GM23338 (cell line): ENCODE measurements at regions not wholly inside any gene's neighbourhood (a gene's known extent, or its start where the extent isn't known, plus 50 kb on each side); places are given as distances from the start of the nearest gene placed in this dataset.
A peak's percentile ranks its signal among the peaks of the same experiment; 100 is the strongest.

Source experiments
- ATAC-seq: fragments of 200-7000 bp; cut with Tn5 transposase; 3 replicates; pipeline ENCODE4 v1.9.1; 2020
- DNase-seq: peaks from one replicate; pipeline ENCODE4 v3.0.0-alpha.2; 2015; ENCODE audit warnings: low spot score
- H2AFZ ChIP-seq: fragments of 200-600 bp; sonication (generic); 2 replicates; pipeline ENCODE4 v1.8.0; 2016; ENCODE audit warnings: antibody characterized with exemption, mild to moderate bottlenecking, moderate library complexity
- H3F3A ChIP-seq: fragments of 200-600 bp; sonication (generic); replicated peaks from 2 replicates; pipeline ENCODE4 v1.8.0; 2017; ENCODE audit warnings: antibody characterized with exemption, mixed run types, low read depth
- H3K27ac ChIP-seq: fragments of 200-600 bp; sonication (generic); 2 replicates; pipeline ENCODE4 v1.6.1; 2016; ENCODE audit warnings: low read depth
- H3K27me3 ChIP-seq: fragments of 200-600 bp; sonication (generic); 2 replicates; pipeline ENCODE4 v1.8.0; 2016; ENCODE audit warnings: mild to moderate bottlenecking, mixed run types, moderate library complexity; ENCODE audit not compliant: insufficient read depth
- H3K36me3 ChIP-seq: fragments of 200-600 bp; sonication (generic); 2 replicates; pipeline ENCODE4 v1.8.0; 2016; ENCODE audit warnings: mild to moderate bottlenecking; ENCODE audit not compliant: insufficient read depth
- H3K4me1 ChIP-seq: fragments of 200-600 bp; sonication (generic); 2 replicates; pipeline ENCODE4 v1.8.0; 2016; ENCODE audit warnings: mild to moderate bottlenecking, moderate library complexity; ENCODE audit not compliant: insufficient read depth
- H3K4me2 ChIP-seq: fragments of 200-600 bp; sonication (generic); 2 replicates; pipeline ENCODE4 v1.7.1; 2017; ENCODE audit warnings: mixed run types
- H3K4me3 ChIP-seq: fragments of 200-600 bp; sonication (generic); 2 replicates; pipeline ENCODE4 v1.6.1; 2016; ENCODE audit warnings: mixed run types
- H3K79me2 ChIP-seq: fragments of 200-600 bp; sonication (generic); replicated peaks from 2 replicates; pipeline ENCODE4 v1.8.0; 2017; ENCODE audit warnings: mild to moderate bottlenecking; ENCODE audit not compliant: insufficient read depth
- H3K9me2 ChIP-seq: fragments of 200-600 bp; sonication (generic); 2 replicates; pipeline ENCODE4 v1.8.0; 2017; ENCODE audit not compliant: insufficient read depth
- H4K20me1 ChIP-seq: fragments of 200-600 bp; sonication (generic); replicated peaks from 2 replicates; pipeline ENCODE4 v1.8.0; 2017; ENCODE audit warnings: mild to moderate bottlenecking; ENCODE audit not compliant: insufficient read depth
- H3K27ac Mint-ChIP-seq: 2 replicates; pipeline ENCODE4 v1.8.0; 2020; ENCODE audit warnings: inconsistent platforms, mild to moderate bottlenecking, moderate library complexity, mixed read lengths
- H3K27me3 Mint-ChIP-seq: 3 replicates; pipeline ENCODE4 v1.8.0; 2022; ENCODE audit warnings: low read depth, mild to moderate bottlenecking, moderate library complexity, mixed read lengths, inconsistent platforms; ENCODE audit not compliant: insufficient read depth, poor library complexity
- H3K36me3 Mint-ChIP-seq: 3 replicates; pipeline ENCODE4 v1.8.0; 2021; ENCODE audit warnings: low read depth, mild to moderate bottlenecking, inconsistent platforms, moderate library complexity, mixed read lengths
- H3K4me1 Mint-ChIP-seq: 3 replicates; pipeline ENCODE4 v1.8.0; 2020; ENCODE audit warnings: mild to moderate bottlenecking, inconsistent platforms, mixed read lengths
- H3K4me3 Mint-ChIP-seq: 3 replicates; pipeline ENCODE4 v1.8.0; 2021; ENCODE audit warnings: moderate library complexity, mild to moderate bottlenecking, inconsistent platforms, mixed read lengths
- H3K9me3 Mint-ChIP-seq: 3 replicates; pipeline ENCODE4 v1.8.0; 2020; ENCODE audit warnings: moderate library complexity, mild to moderate bottlenecking, inconsistent platforms, mixed read lengths
- CREB1 ChIP-seq: fragments of 250-450 bp; sonication (Bioruptor Pico); IDR thresholded peaks from 2 replicates; pipeline ENCODE4 v1.5.0; 2020; ENCODE audit warnings: low read depth, mild to moderate bottlenecking, moderate library complexity
- CTCF ChIP-seq, 2 experiments: fragments of 200-600 bp in 1 of 2; sonication (generic) in 1 of 2; conservative IDR thresholded peaks; 2 replicates each; pipeline versions ENCODE4 v1.5.1 to v1.6.1; 2016 to 2017; ENCODE audit warnings: antibody characterized with exemption in 2 of 2, low read depth in 2 of 2, mild to moderate bottlenecking in 2 of 2, moderate library complexity in 1 of 2
- ETS1 ChIP-seq: IDR thresholded peaks from 2 replicates; pipeline ENCODE4 v1.6.1; 2016; ENCODE audit warnings: antibody characterized with exemption
- EZH2 ChIP-seq: fragments of 200-600 bp; sonication (generic); IDR thresholded peaks from one replicate; pipeline ENCODE4 v1.8.0; 2017; ENCODE audit warnings: antibody characterized with exemption, mild to moderate bottlenecking, low read depth; ENCODE audit not compliant: unreplicated experiment
- EZH2phosphoT487 ChIP-seq: fragments of 200-600 bp; sonication (generic); IDR thresholded peaks from one replicate; pipeline ENCODE4 v1.8.1; 2018; ENCODE audit warnings: antibody characterized with exemption; ENCODE audit not compliant: unreplicated experiment
- JUNB ChIP-seq: IDR thresholded peaks from one replicate; pipeline ENCODE4 v1.6.1; 2016; ENCODE audit warnings: antibody characterized with exemption; ENCODE audit not compliant: unreplicated experiment
- NANOG ChIP-seq: IDR thresholded peaks from 2 replicates; pipeline ENCODE4 v1.6.1; 2016; ENCODE audit warnings: antibody characterized with exemption, borderline replicate concordance
- POLR2AphosphoS5 ChIP-seq: IDR thresholded peaks from 2 replicates; pipeline ENCODE4 v1.6.1; 2016; ENCODE audit warnings: antibody characterized with exemption, low read depth
- REST ChIP-seq: IDR thresholded peaks from one replicate; pipeline ENCODE4 v1.6.1; 2018; ENCODE audit warnings: antibody characterized with exemption; ENCODE audit not compliant: unreplicated experiment
- STAT1 ChIP-seq: IDR thresholded peaks from one replicate; pipeline ENCODE4 v1.6.1; 2016; ENCODE audit warnings: antibody characterized with exemption; ENCODE audit not compliant: unreplicated experiment
- ZNF114 ChIP-seq: fragments of 250-450 bp; sonication (Bioruptor Pico); IDR thresholded peaks from 2 replicates; pipeline ENCODE4 v1.5.0; 2020; ENCODE audit warnings: mild to moderate bottlenecking, moderate library complexity
- ZNF331 ChIP-seq: fragments of 250-450 bp; sonication (Bioruptor Pico); IDR thresholded peaks from 2 replicates; pipeline ENCODE4 v1.5.0; 2020; ENCODE audit warnings: low read depth, mild to moderate bottlenecking, moderate library complexity

GRCh38 chr12:89059721-89060541 lies 292.4 kb downstream of the DUSP6 start:
- Histone ChIP-seq H2AFZ (peak overlapping the region; percentile 21; the same call in 1 of the 2 replicates), H3K4me2 (no peak overlapping the region), H3F3A (no peaks in the 10 kb centered on the region), H3K9me2 (no peaks in the 10 kb centered on the region), H3K4me3 (no peak overlapping the region), H4K20me1 (no peaks in the 10 kb centered on the region; the same call in 1 of the 2 replicates), H3K27me3 (no peaks in the 10 kb centered on the region), H3K4me1 (no peaks in the 10 kb centered on the region), H3K79me2 (no peaks in the 10 kb centered on the region), H3K36me3 (no peaks in the 10 kb centered on the region), H3K27ac (no peak overlapping the region)
- H3K9me3 Mint-ChIP-seq, result no peaks in the 10 kb centered on the region
- H3K27me3 Mint-ChIP-seq, result no peaks in the 10 kb centered on the region
- H3K27ac Mint-ChIP-seq, result no peak overlapping the region
- H3K36me3 Mint-ChIP-seq, result no peaks in the 10 kb centered on the region
- H3K4me3 Mint-ChIP-seq, result no peak overlapping the region
- TF ChIP-seq NANOG (no peak), STAT1 (no peak), POLR2AphosphoS5 (no peak), EZH2 (no peak), ETS1 (no peak), EZH2phosphoT487 (no peak), ZNF114 (CRISPR knock-in tag) (no peak)
- no peak for DNase-seq
- peaks cover 6% of the 10 kb centered on the region; the same call in 2 of the 3 replicates for H3K4me1 Mint-ChIP-seq
- no peak for ATAC-seq

GRCh38 chr12:89059056-89059455 lies 293.2 kb downstream of the DUSP6 start:
- Histone ChIP-seq H3F3A (no peaks in the 10 kb centered on the region), H3K27me3 (no peaks in the 10 kb centered on the region), H3K9me2 (no peaks in the 10 kb centered on the region), H3K4me1 (no peaks in the 10 kb centered on the region), H3K36me3 (no peaks in the 10 kb centered on the region), H3K27ac (no peak overlapping the region), H2AFZ (no peak overlapping the region), H4K20me1 (no peaks in the 10 kb centered on the region; the same call in 1 of the 2 replicates), H3K79me2 (no peaks in the 10 kb centered on the region), H3K4me3 (no peak overlapping the region), H3K4me2 (no peak overlapping the region)
- ATAC-seq (no peak), DNase-seq (no peak)
- Mint-ChIP-seq H3K4me3 (no peak overlapping the region), H3K27ac (no peak overlapping the region), H3K9me3 (peaks cover 4% of the 10 kb centered on the region), H3K4me1 (peaks cover 6% of the 10 kb centered on the region; the same call in 2 of the 3 replicates), H3K36me3 (peaks cover under 1% of the 10 kb centered on the region), H3K27me3 (no peaks in the 10 kb centered on the region)
- TF ChIP-seq JUNB, result no peak
- TF ChIP-seq CTCF (conservative IDR thresholded peaks at IDR 0.05; ENCODE audit: low read depth in 2 of 2), result no peak
- TF ChIP-seq STAT1, result no peak
- no peak for TF ChIP-seq ZNF331 (CRISPR knock-in tag)
- no peak for TF ChIP-seq POLR2AphosphoS5
- no peak for TF ChIP-seq NANOG
- TF ChIP-seq CREB1 (CRISPR knock-in tag), result no peak
- TF ChIP-seq ZNF114 (CRISPR knock-in tag), result no peak
- TF ChIP-seq ETS1, result no peak
- no peak for TF ChIP-seq EZH2
- no peak for TF ChIP-seq REST
- no peak for TF ChIP-seq EZH2phosphoT487
